COLO668 (cell line): ENCODE measurements at regions not wholly inside any gene's neighbourhood (a gene's known extent, or its start where the extent isn't known, plus 50 kb on each side); places are given as distances from the start of the nearest gene placed in this dataset.

Experiments
- DNase-seq: peaks from one replicate; lab custom pipeline; 2025; ENCODE audit not compliant: unreplicated experiment; lab: John Stamatoyannopoulos, UW

DNA sequence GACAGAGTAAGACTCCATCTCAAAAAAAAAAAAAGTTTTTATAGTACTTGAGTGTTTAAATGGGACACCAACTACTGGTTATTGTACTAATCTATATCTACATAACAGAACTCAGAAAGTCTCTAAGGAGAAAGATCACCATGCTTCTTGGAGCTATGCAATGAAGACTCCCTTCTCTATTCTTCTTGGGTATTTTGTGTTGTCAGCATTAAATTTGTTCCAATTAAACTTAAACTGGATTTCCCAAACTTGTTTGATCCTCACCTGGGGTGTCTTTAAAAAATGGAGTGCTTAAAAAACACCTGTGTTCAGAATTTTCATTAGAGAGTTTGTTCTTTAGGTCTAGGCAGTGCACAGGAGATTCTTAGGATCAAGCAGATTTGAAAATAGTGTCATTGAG, 536.0 kb downstream of the GATA3 start:
- no peak for DNase-seq

DNA sequence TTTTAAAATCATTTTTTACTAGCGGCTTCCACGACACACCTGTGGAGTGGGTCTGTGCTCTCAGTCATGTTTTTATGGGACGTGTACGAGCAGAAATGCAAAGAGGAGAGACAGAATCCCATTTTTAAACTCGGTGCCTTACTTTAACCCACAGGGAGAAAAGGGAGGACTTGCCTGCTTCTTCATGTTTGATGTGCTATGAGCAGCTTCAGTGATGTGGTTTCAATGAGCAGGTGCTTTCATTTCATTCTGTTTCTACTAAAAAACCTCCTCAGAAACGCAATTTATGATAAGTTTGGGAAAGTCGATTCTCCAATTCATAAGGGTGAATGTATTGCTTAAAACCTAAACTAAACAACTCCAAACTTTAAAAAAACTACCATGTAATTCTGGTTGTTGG, 537.2 kb downstream of the GATA3 start:
- DNase-seq, result no peak

DNA sequence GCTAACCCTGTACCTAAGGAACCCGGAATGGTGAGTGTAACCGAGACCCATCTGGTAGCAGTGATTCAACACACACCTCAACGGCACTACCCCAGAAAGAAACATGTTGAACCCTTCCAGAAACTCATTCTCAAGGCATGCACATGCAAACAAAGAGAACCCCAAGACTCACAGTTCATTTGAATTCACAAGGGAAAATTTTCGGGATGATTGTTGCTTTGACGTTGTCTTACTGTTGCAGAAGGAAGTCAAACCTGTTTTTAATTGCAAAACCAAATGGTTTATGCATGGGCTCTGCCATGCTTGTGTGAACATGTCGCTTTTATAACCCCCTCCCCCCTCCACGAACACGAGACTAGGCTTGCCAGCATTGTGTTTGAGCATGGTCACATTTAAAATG, 539.7 kb downstream of the GATA3 start:
- no peak for DNase-seq

DNA sequence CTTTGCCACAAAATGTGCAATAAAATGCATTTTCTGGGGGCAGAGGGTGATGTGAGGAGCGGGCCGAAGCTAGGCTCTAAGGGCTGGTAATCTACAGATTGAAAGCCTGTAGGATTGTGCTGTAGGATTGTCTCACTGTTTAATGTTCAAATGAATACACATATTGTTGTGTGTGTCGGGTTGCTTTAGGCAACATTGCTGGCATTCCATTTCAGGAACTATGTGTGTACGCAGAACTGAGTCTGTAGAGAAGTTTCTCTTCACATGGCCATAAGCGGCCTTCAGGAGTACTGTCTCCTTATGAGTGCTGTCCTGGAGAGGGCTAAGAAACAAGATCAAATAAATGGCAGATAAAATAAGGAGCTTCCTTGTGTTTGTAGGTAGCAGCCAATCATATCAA, 540.2 kb downstream of the GATA3 start:
- DNase-seq, result no peak

DNA sequence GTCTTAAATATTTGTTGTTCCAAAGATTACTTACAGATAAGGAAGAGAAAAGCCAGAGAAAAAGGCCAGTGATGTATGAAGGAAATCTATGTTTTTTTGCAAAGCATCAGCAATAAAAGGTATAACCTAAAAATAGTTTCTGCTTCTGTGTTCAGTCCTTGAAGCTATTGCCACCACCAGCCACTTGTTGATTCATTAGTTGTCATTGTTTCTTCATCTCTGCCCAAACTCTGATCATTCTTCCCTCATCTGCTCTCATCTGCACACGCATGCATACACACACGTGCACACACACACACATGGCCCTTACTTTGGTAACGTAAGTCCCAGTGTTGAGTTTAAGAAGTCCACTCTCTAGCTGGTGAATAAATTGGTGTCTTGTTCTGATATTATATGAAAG, 540.7 kb downstream of the GATA3 start:
- DNase-seq, result no peak

DNA sequence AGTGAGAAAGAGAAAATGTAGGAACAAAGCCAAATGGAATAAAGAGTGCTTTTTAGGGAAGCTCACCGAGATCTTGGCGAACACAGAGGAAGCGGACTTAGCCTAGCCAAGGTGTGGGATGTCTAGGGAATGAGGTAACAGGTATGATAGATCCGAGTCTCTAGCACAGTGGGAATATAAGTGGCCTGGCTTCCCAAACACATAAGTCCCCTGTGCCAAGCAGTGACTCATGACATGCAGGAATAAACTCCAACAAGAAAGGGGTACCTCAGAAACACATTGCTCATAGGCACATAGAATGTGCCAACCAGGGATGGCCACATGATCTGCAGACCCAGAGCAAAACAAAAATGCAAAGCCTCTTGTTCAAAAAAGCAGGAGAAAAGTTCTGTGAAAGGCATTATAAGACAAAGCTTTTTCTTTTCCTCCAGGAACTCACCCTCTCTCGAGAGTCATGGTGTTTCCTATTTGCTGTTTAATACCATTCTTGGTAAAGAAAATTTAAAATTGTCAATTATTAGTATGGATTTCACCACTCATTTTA, 542.5 kb downstream of the GATA3 start:
- DNase-seq, result no peak

DNA sequence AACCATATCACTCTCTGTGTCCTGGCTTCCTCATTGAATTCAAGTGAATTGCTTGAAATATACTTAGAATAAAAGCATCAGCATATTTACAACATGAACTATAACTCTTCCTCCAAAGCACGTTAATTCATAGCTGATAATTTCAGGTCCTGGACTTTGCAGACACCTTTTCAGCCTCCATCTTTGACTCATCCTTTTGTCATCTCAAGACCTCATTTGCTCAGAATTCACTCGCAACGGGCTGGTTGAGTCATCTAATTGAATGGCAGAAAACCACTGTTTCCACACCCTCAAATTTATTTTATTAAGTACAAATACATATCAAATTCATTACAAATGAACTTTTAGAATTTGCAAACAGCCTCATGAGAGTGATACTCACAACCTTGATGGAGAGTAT, 545.7 kb downstream of the GATA3 start:
- no peak for DNase-seq

DNA sequence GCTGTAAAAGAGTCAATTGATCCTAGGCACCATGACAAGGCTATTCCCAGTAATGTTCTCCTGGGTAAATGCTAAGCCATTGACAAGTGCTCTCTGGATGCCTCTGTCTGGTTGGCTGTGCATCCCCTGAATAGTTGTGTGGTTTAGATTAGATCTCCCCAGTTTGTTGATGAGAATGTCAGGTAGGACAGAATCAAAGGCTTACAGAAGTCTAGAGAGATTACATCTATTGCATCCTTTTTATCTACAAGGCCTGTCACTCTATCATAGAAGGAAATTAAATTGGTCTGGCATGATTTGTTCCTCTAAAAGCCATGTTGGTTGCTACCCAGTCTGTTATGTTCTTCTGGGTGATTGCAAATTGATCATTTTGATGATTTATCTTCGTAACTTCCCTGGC, 548.3 kb downstream of the GATA3 start:
- no peak for DNase-seq

DNA sequence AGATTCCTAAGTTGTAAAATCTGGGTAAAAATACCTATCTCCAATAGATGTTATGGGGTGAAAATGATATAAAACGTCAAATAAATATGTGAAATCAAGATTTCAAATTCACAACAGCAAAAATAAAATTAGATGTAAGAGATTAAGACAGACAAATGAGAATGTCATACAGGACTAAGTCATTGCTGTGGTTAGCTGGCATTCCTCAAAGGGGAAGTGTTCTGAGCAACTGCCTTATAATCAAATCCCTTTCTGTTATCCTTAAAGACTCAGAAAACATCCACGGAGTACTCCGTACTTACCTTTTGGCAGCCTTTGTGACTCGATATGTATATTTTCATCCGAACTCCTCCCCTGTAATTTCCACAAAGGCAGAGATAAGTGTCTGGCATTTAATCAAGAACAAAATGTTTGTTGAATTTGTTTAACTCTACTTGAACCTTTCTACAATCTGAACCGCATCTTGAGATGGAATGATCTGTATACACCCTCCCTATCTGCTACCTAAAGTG, 559.6 kb downstream of the GATA3 start:
- DNase-seq, result no peak

DNA sequence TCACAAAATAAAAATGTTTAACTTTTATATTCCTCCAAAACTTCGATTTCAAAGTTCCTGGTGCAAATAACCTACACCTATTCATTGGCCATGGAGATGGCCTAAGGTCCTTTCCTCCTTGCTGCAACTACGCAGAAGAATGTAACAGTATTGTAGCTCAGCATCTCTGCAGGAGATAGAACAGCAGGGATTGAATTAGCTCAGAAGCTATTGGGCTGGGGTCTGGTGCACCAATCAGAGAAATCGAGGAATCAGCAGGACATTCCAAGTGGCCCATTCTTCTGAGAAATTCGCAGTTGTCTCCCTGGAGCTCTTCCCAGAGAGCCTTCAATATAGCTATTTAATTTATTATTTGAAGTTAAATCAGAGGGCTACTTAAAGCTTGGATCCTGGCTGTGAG, 560.6 kb downstream of the GATA3 start:
- no peak for DNase-seq

DNA sequence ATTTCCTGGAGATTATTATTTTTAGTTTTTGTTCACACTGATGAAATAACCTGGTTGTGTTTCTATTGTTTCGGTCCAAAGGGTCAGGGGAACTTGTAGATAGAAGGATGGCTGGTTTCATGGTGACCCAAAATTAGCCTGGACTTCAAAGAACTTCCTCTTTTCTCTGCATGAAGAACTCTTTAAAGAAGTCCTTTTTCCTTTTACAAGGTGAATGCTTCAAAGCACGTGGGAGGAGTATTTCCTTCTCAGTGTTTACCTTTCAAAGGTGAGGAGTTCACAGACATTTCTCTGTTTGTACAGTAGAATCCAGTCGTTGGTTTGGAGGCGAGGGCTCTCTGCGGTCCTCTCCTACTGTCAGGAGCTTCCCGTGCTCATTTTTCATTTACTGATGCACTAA, 561.7 kb downstream of the GATA3 start:
- DNase-seq, result no peak

DNA sequence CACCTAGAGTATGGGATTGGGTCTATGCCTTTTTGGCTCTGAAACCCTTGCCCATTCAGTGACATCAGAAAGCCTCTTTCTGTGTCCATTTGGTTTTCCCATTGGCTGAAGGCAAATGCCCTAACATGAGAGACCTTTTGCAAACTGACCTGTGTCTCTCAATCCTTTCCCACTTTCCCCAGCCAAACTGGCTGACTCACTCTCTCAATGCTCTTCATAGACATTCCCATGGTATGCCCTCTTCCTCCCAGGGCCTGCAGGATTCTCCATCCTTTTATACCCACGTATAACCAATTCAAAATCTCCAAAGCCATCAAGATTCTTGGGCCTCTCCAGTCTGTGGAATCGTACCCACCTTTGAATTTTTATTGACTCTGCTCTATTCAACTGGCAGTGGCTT, 563.3 kb downstream of the GATA3 start:
- DNase-seq, result no peak

DNA sequence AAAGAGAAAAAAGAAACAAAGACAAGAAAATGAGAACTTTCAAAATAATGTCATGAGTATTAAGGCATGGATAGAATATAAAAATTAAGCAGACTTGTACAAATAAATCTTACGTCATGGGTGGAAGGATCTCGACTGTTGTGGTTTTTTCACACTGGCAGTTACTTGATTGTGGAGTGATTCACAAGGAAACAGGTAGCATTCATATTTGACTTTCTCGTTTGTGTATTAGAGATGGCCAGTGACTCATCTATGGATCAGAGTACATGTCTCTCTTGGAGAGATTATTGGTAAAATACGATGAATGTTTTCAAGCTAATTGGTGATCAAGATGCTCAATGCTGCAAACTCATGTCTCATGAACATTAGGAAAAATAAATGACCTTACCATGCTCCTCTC, 564.3 kb downstream of the GATA3 start:
- no peak for DNase-seq

DNA sequence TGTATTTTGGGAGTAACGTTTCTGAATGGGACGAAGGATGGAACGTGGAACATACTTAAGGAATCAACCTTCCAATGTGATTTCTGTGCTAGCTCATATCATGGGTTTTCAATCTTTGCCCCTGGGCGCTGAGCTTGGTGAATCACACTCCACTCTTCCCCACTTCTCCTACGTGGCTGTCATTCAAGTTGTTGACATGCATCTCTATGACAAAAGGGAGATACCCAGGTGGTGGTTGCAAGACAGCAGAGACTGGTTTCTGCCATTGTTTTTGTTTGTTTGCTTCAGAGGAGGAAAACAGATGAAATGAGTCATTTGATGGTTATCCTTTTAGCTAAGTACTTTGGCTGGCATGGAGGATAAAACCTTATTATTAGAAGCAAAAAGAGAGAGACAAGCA, 573.9 kb downstream of the GATA3 start:
- DNase-seq, result no peak

DNA sequence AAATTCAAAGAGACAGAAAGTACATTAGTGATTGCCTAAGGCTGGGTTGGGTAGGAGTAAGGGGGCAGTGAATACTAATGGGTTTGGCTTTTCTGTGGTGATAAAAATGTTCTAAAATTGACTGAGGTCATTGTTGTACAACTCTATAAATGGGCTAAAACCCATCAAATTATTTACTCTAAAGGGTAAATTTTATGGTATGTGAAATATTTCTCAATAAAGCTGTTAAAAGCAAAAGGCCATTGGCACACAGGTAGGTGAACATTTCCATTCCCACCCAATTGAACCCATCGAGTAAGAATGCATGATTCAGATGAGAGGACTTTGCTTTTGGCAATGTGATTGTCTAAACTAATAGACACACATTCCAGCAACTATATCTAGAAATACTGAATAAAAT, 579.4 kb downstream of the GATA3 start:
- DNase-seq, result no peak

DNA sequence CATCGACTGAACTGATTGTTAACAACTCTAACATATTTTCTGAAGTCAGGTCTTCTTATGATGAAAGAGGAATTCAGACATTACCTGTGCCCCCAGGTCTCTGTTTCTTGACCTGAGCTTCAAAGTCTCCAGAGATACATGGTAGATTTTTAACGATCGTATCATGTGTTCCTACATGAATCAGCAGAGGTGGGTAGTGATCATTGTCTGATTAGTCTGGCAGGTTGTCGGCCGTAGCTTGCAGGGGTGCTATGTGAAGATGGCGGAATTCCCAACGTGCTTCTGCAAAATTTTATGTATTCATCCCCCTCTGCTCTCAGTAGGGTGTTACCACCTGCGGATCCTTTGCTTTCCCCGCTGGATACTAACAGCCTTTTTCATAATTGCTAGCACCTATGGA, 581.9 kb downstream of the GATA3 start:
- no peak for DNase-seq

DNA sequence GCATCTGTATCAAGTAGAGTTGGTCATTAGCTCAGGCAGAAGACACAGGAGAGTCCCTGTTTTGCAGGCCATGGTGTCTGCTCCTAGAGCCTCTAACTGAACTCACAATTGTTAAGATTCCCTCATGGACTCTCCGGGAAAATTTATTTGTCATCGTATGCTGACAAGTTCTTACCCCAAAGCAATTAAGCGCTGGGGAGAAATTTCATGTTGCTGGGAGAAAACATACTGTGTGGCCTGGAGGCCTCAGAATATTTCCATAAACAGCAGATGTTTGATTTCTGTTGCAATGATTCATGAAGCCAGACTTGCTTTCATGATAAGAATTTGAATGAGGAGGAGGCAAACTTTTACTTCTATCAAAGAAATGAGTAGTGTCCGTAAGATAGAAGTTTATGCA, 583.2 kb downstream of the GATA3 start:
- DNase-seq, result no peak

DNA sequence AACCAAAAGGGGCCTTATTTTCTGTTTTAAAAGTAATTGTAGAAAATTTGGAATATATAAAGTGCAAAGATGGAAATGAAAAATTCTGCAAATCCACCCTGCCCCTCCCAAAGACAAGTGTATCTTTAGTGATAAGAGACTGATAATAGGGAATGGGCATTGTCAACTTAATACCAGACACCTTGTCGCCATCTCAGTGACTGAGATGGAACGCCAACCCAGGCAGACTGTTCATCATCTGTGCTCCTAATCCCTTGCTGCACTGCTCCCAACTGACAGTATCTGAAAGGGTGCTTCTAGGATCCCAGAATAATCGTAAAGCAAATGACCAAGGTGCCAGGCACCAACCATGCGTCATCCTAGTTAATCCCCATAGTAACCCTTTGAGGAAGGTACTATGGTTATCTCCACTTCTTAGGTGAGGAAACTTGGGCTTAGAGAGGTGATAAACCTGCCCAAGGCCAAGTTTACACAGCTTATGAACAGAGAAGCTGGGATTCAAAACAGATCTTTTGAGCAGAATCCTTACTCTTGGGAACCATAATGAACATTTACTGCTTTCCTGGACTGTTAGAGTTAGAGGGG, 583.7 kb downstream of the GATA3 start:
- DNase-seq, result no peak

DNA sequence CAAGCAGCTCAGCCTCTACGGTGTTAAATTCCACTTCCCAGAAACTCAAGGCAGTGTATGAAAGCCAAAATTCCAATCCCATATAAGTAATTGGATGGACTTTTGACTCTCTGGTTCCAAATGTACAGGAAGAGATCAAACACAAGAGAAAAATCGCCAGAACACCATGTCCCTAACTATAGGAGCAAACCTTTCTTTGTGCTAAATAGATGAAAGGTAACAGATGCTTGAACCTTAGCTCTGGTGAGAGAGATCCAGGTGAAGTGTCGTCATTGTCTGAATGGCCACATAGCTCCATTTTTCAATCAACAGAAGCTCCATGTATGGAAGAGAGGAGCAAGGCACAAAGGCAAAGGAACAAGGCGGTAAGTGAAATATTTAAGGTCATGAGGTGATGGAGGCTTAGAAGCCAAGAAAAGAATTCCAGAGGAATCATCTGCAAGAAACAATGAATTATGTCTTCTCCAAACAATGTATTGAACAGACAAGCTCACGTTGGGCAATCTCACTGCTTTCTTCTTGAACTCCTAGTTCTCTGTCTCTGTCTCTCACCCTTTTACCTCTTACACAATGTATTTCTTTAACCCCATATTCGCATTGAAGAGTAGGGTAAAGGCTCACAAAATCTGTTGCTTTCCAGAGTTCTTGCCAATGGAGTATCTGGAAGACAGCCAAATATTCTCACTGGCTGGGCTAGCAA, 585.1 kb downstream of the GATA3 start:
- no peak for DNase-seq

DNA sequence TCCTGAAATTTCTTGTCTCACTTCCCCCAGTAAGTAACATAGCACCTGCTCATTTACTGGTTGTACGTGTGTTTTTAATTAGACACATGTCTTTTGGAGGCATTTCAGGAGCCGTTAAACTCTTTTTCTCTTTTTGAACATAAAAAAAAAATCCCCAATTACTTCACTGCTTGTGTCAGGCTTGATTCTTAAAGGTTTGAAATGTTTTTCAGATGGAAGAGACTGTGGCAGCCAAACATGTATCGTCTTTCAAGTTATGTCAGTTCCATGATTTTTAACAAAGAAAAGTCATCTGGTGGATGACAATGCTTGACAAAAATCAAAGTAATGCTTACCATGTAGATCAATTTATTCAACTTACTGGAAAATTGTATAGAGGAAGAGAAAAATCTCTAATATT, 585.8 kb downstream of the GATA3 start:
- no peak for DNase-seq

DNA sequence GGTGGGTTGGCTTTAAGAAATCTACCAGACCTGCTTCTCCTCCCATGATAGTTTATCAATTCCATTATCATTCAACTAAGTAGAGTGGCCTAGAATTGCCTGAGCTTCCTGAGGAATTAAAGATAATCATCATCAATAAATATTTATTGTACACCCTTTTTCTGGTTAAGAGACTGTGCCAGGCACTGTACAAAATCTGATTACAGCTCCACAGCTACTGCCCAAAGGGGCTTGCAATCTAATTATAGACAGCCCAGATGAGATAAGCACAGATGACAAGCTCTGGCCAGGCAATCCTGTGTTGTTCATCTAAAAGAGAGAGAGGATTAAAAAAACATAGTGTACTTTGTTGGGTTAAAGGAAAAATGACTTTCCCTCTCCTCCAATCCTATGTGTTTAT, 586.4 kb downstream of the GATA3 start:
- DNase-seq, result no peak

DNA sequence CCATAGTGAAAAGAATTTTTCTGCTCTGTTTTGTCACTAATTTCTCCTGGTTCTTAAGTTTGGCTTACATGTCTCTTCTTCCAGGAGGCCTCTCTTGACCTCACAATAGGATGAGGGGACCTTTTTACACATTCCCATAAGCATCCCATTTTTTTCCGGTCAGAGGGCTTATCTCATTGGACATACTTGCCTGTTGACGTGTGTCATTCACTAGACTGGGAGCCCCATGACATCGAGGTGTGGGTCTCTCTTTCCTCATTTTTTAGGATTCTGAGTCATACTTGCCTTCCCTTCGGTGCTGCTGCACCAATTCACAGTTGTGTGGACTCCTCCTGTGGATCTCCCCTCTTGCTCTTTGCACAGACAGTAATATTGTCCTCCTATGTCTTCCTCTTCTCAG, 601.8 kb downstream of the GATA3 start:
- no peak for DNase-seq

DNA sequence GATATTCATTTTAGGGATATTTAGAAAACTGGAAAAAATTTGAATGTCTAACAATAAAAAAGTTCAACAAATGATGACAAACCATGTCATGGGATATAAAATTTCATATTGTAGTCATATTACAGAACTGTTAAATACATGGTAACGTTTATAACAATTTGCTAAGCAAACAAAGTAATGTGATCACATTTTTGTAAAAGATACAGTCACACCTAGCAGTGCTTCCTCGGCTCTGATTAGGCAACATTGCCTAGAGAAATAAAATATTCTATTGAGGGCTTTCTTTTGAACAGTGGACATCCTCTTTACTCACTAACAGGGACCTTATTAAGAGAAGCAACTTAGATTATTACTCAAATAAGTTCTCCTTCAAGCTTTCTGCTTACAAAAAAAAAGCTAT, 605.5 kb downstream of the GATA3 start:
- no peak for DNase-seq
